Activated CD4-positive, alpha-beta T cell treated with anti-CD3 and anti-CD28 coated beads, Interleukin-10, Interleukin-2, amounts not matched to agents 100 ng/mL and 50 ng/mL, durations not matched to agents 16 hours and 8 hours (primary cell): ENCODE measurements at regions not wholly inside any gene's neighbourhood (a gene's known extent, or its start where the extent isn't known, plus 50 kb on each side); places are given as distances from the start of the nearest gene placed in this dataset.
A peak's percentile ranks its signal among the peaks of the same experiment; 100 is the strongest.

Source experiments
- DNase-seq: peaks from one replicate; pipeline ENCODE4 v3.0.0-alpha.2; 2020

GRCh38 chr14:80446356-80446755 lies 235.1 kb upstream of the DIO2 start:
- DNase-seq: no peak

- DNase-seq: no peak
Measured at GRCh38 chr14:80445605-80446004, 234.3 kb upstream of the DIO2 start.

DNA sequence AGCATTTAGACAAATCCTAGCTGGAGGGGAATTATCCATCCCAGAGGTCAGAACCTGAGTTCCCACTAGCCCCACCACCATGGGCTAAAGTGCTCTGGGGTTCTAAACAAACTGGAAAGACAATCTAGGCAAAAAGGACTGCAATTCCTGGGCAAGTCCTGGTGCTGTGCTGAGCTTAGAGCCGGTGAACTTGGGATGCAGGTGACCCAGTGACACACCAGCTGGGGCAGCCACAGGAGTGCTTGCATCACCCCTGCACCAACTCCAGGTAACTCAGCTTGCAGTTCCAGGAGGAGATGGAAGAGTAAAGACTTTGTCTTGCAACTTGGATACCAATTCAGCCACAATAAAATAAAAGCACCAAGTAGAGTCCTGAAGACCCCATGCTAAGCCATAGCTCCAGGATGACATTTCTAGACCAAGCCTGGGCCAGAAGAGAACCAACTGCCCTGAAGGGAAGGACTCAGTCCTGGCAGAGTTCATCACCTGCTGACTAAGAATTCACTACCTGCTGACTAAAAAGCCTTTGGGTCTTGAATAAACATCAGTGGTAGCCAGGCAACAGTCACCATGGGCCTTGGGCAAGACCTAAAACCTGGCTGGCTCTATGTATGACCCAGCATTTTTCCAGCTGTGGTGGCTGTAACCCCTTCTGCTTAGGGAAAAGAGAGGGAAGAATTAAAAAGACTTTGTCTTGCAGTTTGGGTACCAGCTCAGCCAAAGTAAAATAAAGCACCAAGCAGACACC lies 223.4 kb upstream of the DIO2 start:
- DNase-seq: no peak

GRCh38 chr14:80433811-80434210 lies 222.5 kb upstream of the DIO2 start:
- DNase-seq: no peak

GRCh38 chr14:80428671-80429070 lies 217.4 kb upstream of the DIO2 start:
- DNase-seq: no peak

DNA sequence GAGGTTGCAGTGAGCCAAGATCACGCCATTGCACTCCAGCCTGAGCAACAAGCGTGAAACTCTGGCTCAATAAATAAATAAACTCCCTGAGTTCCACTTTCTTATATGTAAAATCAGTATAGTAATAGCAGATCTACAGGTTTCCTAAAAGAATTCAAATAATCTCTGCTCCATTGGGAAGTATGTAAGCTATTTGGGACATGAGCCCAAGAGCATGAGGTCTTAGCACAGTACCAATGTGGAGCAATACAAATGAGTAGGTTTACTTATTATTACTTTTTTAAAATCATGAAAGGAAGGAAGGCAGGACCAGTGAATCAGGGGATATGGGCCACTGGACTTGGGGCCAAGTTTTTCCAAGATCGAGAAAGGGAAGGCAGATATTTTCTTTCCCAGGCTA lies 216.9 kb upstream of the DIO2 start:
- DNase-seq: no peak

GRCh38 chr14:80427101-80427500 lies 215.8 kb upstream of the DIO2 start:
- DNase-seq: no peak

DNA sequence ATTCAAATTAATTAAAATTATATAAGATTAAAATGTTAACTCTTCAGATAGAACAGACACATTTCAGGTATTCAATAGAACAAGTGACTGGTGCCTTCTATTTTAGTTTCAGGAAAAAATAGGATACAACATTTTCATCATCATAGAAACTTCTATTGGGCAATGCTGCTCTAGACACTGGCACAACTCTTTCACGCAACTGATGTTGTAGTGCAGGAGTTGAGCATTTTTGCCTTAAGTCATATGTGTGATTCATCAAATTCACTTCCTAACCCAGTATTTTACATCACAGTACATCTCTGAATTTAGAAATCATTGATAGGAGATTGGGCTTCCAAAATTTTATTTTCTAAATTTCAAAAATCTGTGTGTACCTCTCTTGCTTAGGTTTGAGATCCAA lies 215.4 kb upstream of the DIO2 start:
- no peak for DNase-seq

GRCh38 chr14:80425686-80426085 lies 214.4 kb upstream of the DIO2 start:
- DNase-seq: peak; percentile 1

DNA sequence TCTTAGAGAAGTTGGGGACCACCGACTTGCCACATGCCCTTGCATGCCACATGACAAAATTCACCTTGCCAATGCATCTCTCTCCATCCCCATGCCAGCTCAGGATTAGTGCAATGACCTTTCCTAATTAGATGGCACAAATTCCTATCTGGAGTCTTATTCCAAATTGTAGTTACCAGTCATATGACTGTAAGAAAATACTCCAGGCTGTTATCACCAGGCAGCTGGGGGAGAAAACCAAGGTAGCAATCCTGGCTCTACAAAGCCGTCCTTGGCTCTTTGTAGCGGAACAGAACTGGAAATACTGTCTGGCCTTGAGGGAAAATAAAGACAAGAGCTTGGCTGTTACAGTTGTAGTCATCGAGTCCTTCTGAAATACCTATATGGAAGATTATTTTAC lies 208.5 kb upstream of the DIO2 start:
- DNase-seq: no peak

- DNase-seq: no peak
Measured at GRCh38 chr14:80419345-80419744, 208.0 kb upstream of the DIO2 start.

- no peak for DNase-seq
Measured at GRCh38 chr14:80415636-80416035, 204.3 kb upstream of the DIO2 start.

DNA sequence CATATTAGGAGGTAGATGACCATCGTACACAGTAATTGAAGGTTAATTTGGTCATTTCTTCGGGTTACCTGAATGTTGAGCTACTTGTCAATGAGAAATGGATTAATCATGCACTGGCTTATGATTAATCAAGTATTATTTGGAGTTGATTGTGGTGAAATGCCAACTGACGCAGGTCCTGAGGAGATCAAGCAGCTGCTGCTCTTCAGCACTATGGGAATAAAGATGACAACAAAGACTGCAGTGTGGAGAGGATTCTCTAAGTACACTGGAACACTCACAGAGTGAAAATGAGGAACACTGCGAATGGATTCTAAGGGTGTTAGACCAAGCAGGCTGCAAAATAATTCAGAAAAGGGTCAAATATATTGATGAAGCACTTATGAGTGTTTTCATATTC lies 202.8 kb upstream of the DIO2 start:
- DNase-seq: no peak

GRCh38 chr14:80404413-80404812 lies 193.1 kb upstream of the DIO2 start:
- no peak for DNase-seq

DNA sequence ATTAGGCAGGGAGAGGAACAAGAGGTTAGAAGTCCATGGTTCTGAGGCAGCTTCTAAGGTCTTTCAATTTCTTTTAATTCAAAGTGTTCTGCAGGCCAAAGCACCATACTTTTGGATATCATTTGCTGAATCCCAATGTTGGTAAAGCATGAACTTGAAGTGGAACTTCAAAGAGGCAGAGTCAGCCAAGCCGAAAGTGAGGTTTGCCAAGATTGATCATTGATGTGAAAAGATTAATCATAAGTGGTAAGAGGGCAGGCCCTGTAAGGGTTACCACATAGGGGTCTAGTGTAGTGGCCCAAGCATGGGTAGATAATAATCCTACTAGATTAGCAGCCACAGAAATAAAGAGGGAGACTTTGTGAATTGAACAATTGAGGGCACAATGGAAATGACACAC lies 191.7 kb upstream of the DIO2 start:
- DNase-seq: no peak

- no peak for DNase-seq
Measured at GRCh38 chr14:80395031-80395430, 183.7 kb upstream of the DIO2 start.

DNA sequence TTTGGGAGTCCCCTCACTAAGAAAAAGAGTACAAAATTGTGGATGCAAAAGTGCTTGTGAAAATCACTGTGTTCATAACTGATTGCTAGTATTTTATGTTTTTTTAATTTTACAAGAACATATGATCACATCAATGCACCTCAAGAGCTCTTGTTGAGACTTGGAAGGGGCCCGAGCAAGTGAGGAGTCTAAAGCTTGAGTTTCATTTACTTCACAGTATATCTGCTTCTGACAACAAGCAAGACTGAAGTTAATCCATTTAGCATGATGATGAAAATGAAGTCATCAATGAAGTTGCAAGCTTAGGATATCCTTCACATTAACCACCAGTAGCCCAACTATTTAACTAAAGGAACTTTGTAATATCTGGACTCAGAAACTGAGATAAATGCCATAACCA lies 182.5 kb upstream of the DIO2 start:
- no peak for DNase-seq

DNA sequence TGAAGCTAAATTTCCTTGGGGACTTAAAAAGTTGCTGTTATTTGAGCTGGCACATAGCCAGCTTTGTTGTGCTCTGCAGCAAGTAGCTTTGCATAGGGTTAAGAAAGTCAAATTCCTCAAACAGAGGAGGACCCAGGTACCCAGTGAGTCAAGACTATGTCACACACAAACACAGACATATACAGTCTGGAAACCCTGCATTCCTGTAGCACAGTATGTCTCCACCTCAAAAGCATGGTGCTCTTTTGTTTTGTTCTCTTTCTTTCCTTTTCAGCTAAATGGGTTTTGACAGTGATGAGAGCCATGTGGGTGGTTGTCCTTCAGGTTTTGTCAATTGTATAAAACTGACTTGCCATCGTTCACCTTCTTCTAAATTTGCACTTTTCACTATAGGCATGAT lies 179.6 kb upstream of the DIO2 start:
- DNase-seq: no peak

GRCh38 chr14:80388980-80389711 lies 177.8 kb upstream of the DIO2 start:
- DNase-seq: no peak

- DNase-seq: no peak
Measured at GRCh38 chr14:80387563-80387981, 176.3 kb upstream of the DIO2 start.

- DNase-seq: no peak
Measured at GRCh38 chr14:80385336-80385735, 174.0 kb upstream of the DIO2 start.

- DNase-seq: no peak
Measured at GRCh38 chr14:80383223-80383622, 171.9 kb upstream of the DIO2 start.

DNA sequence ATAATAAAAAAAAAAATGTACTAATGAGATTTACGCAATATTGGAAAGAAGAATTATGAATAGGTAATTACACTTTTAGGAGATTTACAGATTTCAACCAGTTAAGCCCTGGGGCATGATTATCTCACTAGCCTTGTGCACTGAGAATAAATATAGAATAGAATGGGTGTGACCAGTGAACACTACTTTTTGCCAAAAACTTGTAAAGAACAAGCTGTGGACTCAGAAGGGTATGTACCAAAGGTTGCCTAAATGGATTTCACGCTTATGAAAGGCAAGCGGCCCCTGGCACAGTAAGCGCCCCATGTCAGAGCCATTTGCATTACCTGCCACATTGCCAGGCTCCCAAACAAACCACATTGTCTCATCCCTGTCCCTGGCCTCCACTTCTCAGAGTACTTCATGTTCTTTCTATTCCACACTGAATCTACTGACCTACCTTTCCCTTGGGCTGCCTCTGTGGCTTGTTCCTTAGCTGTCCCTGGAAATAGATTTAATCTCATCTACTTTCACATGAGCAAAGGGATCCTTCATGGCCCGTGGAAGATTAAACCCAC lies 170.6 kb upstream of the DIO2 start:
- no peak for DNase-seq

DNA sequence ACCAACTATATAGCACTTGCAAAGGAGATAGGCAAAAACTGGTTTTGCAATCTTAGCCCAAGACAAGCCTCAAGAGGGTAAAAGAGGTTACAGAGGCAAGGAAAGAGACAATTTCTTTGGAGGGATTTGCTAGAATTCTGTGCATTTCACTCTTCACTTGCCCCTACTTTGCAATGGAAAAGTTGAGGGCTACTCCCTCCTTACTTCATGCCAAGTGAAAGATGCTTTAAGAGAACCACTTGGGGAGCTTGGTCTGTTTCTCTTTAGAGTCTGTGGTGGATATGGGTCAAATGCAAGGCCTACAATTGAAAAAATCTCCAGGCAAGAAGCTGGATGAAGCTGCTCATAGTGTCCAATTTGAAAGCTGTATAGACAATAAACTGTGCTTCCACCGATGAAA lies 167.7 kb upstream of the DIO2 start:
- DNase-seq: no peak
